Keratinocyte (primary cell): ENCODE measurements at regions not wholly inside any gene's neighbourhood (a gene's known extent, or its start where the extent isn't known, plus 50 kb on each side); places are given as distances from the start of the nearest gene placed in this dataset.

ENCODE experiments used
- CTCF ChIP-seq, 3 experiments: IDR thresholded peaks in 1 of 3; conservative IDR thresholded peaks in 1 of 3; optimal IDR thresholded peaks in 1 of 3; 2 replicates in 2 of 3; 3 replicates in 1 of 3; pipeline versions ENCODE3 to v1.5.1; 2011; ENCODE audit warnings: low read length in 3 of 3, mild to moderate bottlenecking in 3 of 3, moderate library complexity in 2 of 3, control low read depth in 1 of 3, inconsistent platforms in 1 of 3; ENCODE audit not compliant: insufficient read depth in 2 of 3; ENCODE audit errors: extremely low read depth in 1 of 3
- EZH2 ChIP-seq: IDR thresholded peaks from one replicate; pipeline ENCODE4 v1.6.1; 2012; ENCODE audit warnings: inconsistent platforms, mild to moderate bottlenecking, low read length, moderate library complexity

DNA sequence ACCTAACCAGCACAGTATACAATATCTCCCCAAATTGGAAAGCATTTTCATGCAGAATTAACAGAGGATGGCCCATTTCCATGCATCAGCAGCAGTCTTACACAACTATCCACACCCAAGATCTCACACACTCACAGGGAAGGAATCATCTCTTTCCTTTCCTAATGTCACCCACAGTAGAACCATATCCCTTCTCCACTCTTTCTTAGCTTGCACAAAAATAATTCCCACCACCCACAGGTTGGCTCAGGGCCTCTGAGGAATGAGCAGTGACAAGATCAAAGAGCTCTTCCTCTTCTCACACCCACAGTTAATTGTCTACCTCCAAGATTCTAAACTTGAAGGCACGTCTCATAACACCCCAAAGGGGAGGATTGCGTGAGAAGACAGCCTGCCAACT, 217.7 kb upstream of the VEGFC start:
- TF ChIP-seq CTCF (optimal IDR thresholded peaks at IDR 0.05 in 1 of 3, IDR thresholded peaks at IDR 0.05 in 1 of 3, conservative IDR thresholded peaks at IDR 0.05 in 1 of 3; ENCODE audit: extremely low read depth in 1 of 3, insufficient read depth in 2 of 3, low read length in 3 of 3) (no peak), EZH2 (no peak)
